ENCODE measurements at regions not wholly inside any gene's neighbourhood (a gene's known extent, or its start where the extent isn't known, plus 50 kb on each side); places are given as distances from the start of the nearest gene placed in this dataset.

DNA sequence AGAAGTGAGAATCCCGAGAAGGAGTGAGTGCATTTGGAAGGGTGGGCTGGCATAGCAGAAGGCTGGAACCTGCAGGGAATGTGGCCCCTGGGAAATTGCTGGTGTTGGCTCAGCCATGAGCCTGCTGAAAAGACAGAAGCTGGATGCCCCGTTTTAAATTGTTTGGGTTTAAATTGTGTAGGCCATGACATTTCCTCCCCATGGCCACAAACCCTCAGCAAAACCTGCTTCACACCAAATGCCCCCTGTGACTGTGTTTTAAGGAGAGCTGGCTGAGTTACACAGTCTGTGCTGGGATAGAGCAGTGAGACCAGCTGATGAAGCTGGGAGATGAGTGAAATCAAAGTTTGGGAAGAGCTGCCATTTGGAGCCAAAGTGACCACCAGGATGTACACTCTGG, 216.3 kb upstream of the RGMA start:
- no peaks in the 10 kb centered on the region for H3K36me3 ChIP-seq
- H3K27me3 ChIP-seq = no peaks in the 10 kb centered on the region
- intact Hi-C loops (cut with DNase I; ENCODE audit: low total_unique reads) (no loop called here), in situ Hi-C loops (cut with MboI; ENCODE audit: low sequenced_read_pairs in 4 of 4) (no loop called here)
- no peaks in the 10 kb centered on the region for H3K9me3 ChIP-seq
- H3K4me1 ChIP-seq = no peaks in the 10 kb centered on the region
- DNase-seq (no peak), ATAC-seq (no peak)
- TF ChIP-seq, protein P1, sequence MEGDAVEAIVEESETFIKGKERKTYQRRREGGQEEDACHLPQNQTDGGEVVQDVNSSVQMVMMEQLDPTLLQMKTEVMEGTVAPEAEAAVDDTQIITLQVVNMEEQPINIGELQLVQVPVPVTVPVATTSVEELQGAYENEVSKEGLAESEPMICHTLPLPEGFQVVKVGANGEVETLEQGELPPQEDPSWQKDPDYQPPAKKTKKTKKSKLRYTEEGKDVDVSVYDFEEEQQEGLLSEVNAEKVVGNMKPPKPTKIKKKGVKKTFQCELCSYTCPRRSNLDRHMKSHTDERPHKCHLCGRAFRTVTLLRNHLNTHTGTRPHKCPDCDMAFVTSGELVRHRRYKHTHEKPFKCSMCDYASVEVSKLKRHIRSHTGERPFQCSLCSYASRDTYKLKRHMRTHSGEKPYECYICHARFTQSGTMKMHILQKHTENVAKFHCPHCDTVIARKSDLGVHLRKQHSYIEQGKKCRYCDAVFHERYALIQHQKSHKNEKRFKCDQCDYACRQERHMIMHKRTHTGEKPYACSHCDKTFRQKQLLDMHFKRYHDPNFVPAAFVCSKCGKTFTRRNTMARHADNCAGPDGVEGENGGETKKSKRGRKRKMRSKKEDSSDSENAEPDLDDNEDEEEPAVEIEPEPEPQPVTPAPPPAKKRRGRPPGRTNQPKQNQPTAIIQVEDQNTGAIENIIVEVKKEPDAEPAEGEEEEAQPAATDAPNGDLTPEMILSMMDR (IDR thresholded peaks at IDR 0.05 in 4 of 5, conservative IDR thresholded peaks at IDR 0.05 in 1 of 5) = no peak
- no peak for TF ChIP-seq POLR2A (IDR thresholded peaks at IDR 0.05)
- H3K27ac ChIP-seq = no peak overlapping the region
- no peak overlapping the region for H3K4me3 ChIP-seq

- ATAC-seq (no peak), DNase-seq (no peak)
- in situ Hi-C loops (cut with MboI; ENCODE audit: low sequenced_read_pairs in 4 of 4) (no loop called here), intact Hi-C loops (cut with DNase I; ENCODE audit: low total_unique reads) (no loop called here)
- H3K9me3 ChIP-seq = no peaks in the 10 kb centered on the region
- H3K4me3 ChIP-seq = no peak overlapping the region
- no peaks in the 10 kb centered on the region for H3K36me3 ChIP-seq
- H3K27me3 ChIP-seq = no peaks in the 10 kb centered on the region
- TF ChIP-seq POLR2A (IDR thresholded peaks at IDR 0.05) = no peak
- TF ChIP-seq, protein P1 (IDR thresholded peaks at IDR 0.05 in 4 of 5, conservative IDR thresholded peaks at IDR 0.05 in 1 of 5) = no peak
- no peaks in the 10 kb centered on the region for H3K4me1 ChIP-seq
- H3K27ac ChIP-seq = no peak overlapping the region
Measured at GRCh38 chr15:93302080-93302765, 213.2 kb upstream of the RGMA start.

- TF ChIP-seq, protein P1 (IDR thresholded peaks at IDR 0.05 in 4 of 5, conservative IDR thresholded peaks at IDR 0.05 in 1 of 5) = no peak
- TF ChIP-seq POLR2A (IDR thresholded peaks at IDR 0.05) = no peak
- intact Hi-C loops (cut with DNase I; ENCODE audit: low total_unique reads) = no loop called here
- ATAC-seq = no peak
Measured at GRCh38 chr15:93300796-93301195, 211.8 kb upstream of the RGMA start.

GRCh38 chr15:93299675-93300074, 210.7 kb upstream of the RGMA start:
- Histone ChIP-seq H3K9me3 (no peaks in the 10 kb centered on the region), H3K4me3 (no peak overlapping the region), H3K27ac (no peak overlapping the region), H3K36me3 (no peaks in the 10 kb centered on the region), H3K4me1 (no peaks in the 10 kb centered on the region), H3K27me3 (no peaks in the 10 kb centered on the region)
- intact Hi-C loops (cut with DNase I; ENCODE audit: low total_unique reads) = no loop called here
- in situ Hi-C loops (cut with MboI; ENCODE audit: low sequenced_read_pairs in 4 of 4) = loop anchor here in 1 of 4 donors (25.0 kb wide), 1 partner anchor 813 kb away; no protein-coding TSS in a partner anchor
- DNase-seq = no peak
- TF ChIP-seq, protein P1 (IDR thresholded peaks at IDR 0.05 in 4 of 5, conservative IDR thresholded peaks at IDR 0.05 in 1 of 5) = no peak
- no peak for TF ChIP-seq POLR2A (IDR thresholded peaks at IDR 0.05)
- ATAC-seq = no peak

More at GRCh38 chr15:93300796-93301195, 211.8 kb upstream of the RGMA start:
- Histone ChIP-seq H3K36me3 (no peaks in the 10 kb centered on the region), H3K4me1 (no peaks in the 10 kb centered on the region), H3K9me3 (no peaks in the 10 kb centered on the region), H3K27ac (no peak overlapping the region), H3K27me3 (no peaks in the 10 kb centered on the region), H3K4me3 (no peak overlapping the region)
- in situ Hi-C loops (cut with MboI; ENCODE audit: low sequenced_read_pairs in 4 of 4) = no loop called here
- DNase-seq = no peak

All from gastrocnemius medialis (tissue), 4 donors.